Parathyroid adenoma (tissue), 2 donors: ENCODE measurements at regions not wholly inside any gene's neighbourhood (a gene's known extent, or its start where the extent isn't known, plus 50 kb on each side); places are given as distances from the start of the nearest gene placed in this dataset.

ENCODE experiments used
- H2AFZ ChIP-seq: fragments of 300-600 bp; sonication (generic); one replicate; pipeline ENCODE4 v1.7.0; 2017; ENCODE audit warnings: antibody characterized with exemption, mild to moderate bottlenecking
- H3K27ac ChIP-seq: fragments of 300-600 bp; sonication (generic); one replicate; pipeline ENCODE4 v1.7.0; 2017
- H3K27me3 ChIP-seq: fragments of 300-600 bp; sonication (generic); one replicate; pipeline ENCODE4 v1.7.0; 2017; ENCODE audit warnings: low read length; ENCODE audit not compliant: control insufficient read depth, insufficient read depth
- H3K36me3 ChIP-seq: fragments of 300-600 bp; sonication (generic); one replicate; pipeline ENCODE4 v1.7.0; 2017; ENCODE audit warnings: low read length; ENCODE audit not compliant: control insufficient read depth, insufficient read depth
- H3K4me1 ChIP-seq: fragments of 300-600 bp; sonication (generic); one replicate; pipeline ENCODE4 v1.7.0; 2017; ENCODE audit warnings: control low read depth
- H3K4me2 ChIP-seq: fragments of 300-600 bp; sonication (generic); one replicate; pipeline ENCODE4 v1.7.0; 2017; ENCODE audit warnings: low read length
- H3K4me3 ChIP-seq: fragments of 300-600 bp; sonication (generic); one replicate; pipeline ENCODE4 v1.7.0; 2017; ENCODE audit warnings: low read depth, low read length
- H3K79me2 ChIP-seq: fragments of 300-600 bp; sonication (generic); one replicate; pipeline ENCODE4 v1.7.0; 2017; ENCODE audit warnings: control low read depth
- H3K9ac ChIP-seq: fragments of 300-600 bp; sonication (generic); one replicate; pipeline ENCODE4 v1.7.0; 2017; ENCODE audit warnings: mild to moderate bottlenecking
- H3K9me3 ChIP-seq: fragments of 300-600 bp; sonication (generic); one replicate; pipeline ENCODE4 v1.7.0; 2017; ENCODE audit warnings: low read length; ENCODE audit not compliant: control insufficient read depth
- TF ChIP-seq, protein P1 (sequence below): fragments of 300-600 bp; sonication (generic); IDR thresholded peaks from one replicate; pipeline ENCODE4 v1.7.0; 2017; ENCODE audit warnings: antibody characterized with exemption, mild to moderate bottlenecking
- donor health status: primary hyperparathyroidism.

DNA sequence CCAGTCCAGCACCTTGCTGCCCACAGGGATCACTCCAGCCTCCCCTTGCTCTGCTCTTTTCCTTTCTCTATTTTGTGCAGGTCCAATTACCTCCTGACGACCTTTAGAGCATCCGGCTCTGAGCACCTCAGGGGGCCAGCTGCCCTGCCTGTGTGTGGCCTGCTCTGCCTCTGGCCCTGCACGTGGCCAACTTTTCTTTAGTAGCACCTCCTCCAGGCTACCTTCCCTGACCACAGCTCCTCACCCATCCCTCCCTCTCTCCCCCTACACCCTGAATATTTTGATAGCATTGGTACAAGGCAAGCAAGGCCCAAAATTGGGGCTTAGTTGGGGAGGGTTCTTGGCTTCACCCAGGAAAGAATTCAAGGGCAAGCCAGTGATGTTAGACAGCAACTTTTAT is 66.9 kb upstream of the PRR20G start:
- no peak overlapping the region for H3K27ac ChIP-seq
- H3K9me3 ChIP-seq: no peaks in the 10 kb centered on the region
- H3K9ac ChIP-seq: no peak overlapping the region
- no peaks in the 10 kb centered on the region for H3K79me2 ChIP-seq
- H3K4me3 ChIP-seq: no peak overlapping the region
- H3K36me3 ChIP-seq: no peaks in the 10 kb centered on the region
- H2AFZ ChIP-seq: no peak overlapping the region
- TF ChIP-seq, protein P1, sequence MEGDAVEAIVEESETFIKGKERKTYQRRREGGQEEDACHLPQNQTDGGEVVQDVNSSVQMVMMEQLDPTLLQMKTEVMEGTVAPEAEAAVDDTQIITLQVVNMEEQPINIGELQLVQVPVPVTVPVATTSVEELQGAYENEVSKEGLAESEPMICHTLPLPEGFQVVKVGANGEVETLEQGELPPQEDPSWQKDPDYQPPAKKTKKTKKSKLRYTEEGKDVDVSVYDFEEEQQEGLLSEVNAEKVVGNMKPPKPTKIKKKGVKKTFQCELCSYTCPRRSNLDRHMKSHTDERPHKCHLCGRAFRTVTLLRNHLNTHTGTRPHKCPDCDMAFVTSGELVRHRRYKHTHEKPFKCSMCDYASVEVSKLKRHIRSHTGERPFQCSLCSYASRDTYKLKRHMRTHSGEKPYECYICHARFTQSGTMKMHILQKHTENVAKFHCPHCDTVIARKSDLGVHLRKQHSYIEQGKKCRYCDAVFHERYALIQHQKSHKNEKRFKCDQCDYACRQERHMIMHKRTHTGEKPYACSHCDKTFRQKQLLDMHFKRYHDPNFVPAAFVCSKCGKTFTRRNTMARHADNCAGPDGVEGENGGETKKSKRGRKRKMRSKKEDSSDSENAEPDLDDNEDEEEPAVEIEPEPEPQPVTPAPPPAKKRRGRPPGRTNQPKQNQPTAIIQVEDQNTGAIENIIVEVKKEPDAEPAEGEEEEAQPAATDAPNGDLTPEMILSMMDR: no peak
- no peaks in the 10 kb centered on the region for H3K4me1 ChIP-seq
- H3K4me2 ChIP-seq: no peak overlapping the region
- H3K27me3 ChIP-seq: no peaks in the 10 kb centered on the region

DNA sequence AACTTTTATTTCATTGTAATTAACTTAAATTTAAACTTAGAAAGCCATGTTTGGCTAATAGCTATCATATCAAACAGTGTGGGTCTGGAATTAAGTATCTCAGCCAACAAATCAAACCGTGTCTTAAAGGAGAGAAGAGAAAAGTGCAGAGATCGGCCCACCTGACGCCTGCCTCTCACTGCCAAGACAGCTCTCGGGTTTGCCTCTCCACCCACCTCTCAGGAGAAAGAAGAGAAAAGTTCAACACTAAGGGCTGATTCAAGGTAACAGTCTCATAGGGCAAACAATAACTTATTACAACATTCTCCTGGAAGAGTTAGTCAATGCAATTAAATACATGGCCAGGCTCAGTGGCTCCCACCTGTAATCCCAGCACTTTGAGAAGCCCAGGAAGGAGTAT is 64.8 kb upstream of the PRR20G start:
- no peaks in the 10 kb centered on the region for H3K36me3 ChIP-seq
- no peak overlapping the region for H3K27ac ChIP-seq
- H3K4me3 ChIP-seq: no peak overlapping the region
- no peaks in the 10 kb centered on the region for H3K27me3 ChIP-seq
- H3K4me2 ChIP-seq: peak overlapping the region; percentile 17
- no peak overlapping the region for H2AFZ ChIP-seq
- no peaks in the 10 kb centered on the region for H3K79me2 ChIP-seq
- no peaks in the 10 kb centered on the region for H3K9me3 ChIP-seq
- H3K9ac ChIP-seq: no peak overlapping the region
- TF ChIP-seq, protein P1: no peak
- H3K4me1 ChIP-seq: no peaks in the 10 kb centered on the region

DNA sequence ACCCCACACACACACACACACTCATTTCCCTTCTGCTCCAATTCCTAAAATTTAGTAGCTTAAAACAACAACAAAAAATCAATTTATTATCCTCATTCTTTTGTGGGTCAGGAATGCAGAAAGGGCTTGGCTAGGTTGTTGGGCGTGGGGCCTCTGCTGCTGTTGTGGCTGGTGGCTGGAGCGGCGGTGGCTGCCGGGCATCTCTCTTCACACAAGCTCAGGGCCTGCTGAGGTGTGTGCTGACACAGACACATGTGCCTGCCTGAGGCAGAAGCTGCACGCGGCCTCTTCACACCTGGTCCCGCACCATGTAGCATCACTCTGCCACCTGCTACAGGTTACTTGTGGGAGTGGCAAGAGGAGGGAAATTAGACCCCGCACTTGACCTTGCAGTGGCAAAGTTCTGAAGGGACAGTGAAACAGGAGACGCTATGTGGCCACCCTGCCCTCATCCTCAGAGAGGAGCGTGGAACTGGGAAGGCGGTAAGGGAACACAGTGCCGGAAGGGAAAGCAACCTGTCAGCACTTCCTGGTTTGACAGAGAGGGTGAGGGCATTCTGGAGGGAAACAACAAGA is 64.0 kb upstream of the PRR20G start:
- H3K4me1 ChIP-seq: no peaks in the 10 kb centered on the region
- no peak overlapping the region for H3K9ac ChIP-seq
- no peaks in the 10 kb centered on the region for H3K9me3 ChIP-seq
- H3K27me3 ChIP-seq: no peaks in the 10 kb centered on the region
- H2AFZ ChIP-seq: peak overlapping the region; percentile 43
- H3K27ac ChIP-seq: no peak overlapping the region
- H3K79me2 ChIP-seq: no peaks in the 10 kb centered on the region
- no peak overlapping the region for H3K4me3 ChIP-seq
- TF ChIP-seq, protein P1: no peak
- no peaks in the 10 kb centered on the region for H3K36me3 ChIP-seq
- peak overlapping the region; percentile 17 for H3K4me2 ChIP-seq

DNA sequence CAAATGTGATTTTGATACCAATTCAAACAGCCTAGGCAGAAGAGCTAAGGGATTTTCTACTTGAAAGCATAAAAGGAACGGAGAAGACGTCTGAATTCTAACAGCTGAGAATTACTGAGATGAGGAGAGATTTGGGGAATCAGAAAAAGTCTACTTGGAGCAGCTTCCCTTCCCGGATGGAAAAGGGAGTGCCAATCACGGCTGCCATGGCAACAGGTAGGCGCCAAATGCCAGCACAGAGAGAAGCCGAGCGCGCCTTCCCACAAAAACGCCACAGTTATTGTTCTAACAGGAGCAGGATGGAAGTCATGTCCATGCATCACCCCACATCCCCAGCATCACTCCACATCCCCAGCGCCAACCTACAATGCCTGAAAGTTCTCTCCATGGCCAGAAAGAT is 63.5 kb upstream of the PRR20G start:
- Histone ChIP-seq H3K27me3 (no peaks in the 10 kb centered on the region), H3K9ac (no peak overlapping the region), H3K79me2 (no peaks in the 10 kb centered on the region), H3K4me3 (no peak overlapping the region), H2AFZ (no peak overlapping the region), H3K9me3 (no peaks in the 10 kb centered on the region), H3K4me1 (no peaks in the 10 kb centered on the region), H3K27ac (no peak overlapping the region), H3K4me2 (no peak overlapping the region), H3K36me3 (no peaks in the 10 kb centered on the region)
- TF ChIP-seq, protein P1: no peak
